IMR-90 (cell line): ENCODE measurements at regions not wholly inside any gene's neighbourhood (a gene's known extent, or its start where the extent isn't known, plus 50 kb on each side); places are given as distances from the start of the nearest gene placed in this dataset.

ENCODE experiments used
- BHLHE40 ChIP-seq: fragments of 150-350 bp; IDR thresholded peaks from 2 replicates; pipeline ENCODE4 v1.6.1; 2016; ENCODE audit warnings: mild to moderate bottlenecking, low read depth, low read length
- CEBPB ChIP-seq: IDR thresholded peaks from 2 replicates; pipeline ENCODE4 v1.6.1; 2012; ENCODE audit warnings: low read depth, low read length, improper control_type of control experiment
- CHD1 ChIP-seq: IDR thresholded peaks from 2 replicates; pipeline ENCODE4 v1.6.1; 2012; ENCODE audit warnings: low read depth, low read length, improper control_type of control experiment
- FOS ChIP-seq: fragments of 150-350 bp; IDR thresholded peaks from 2 replicates; pipeline ENCODE4 v1.6.1; 2016; ENCODE audit warnings: low read depth, low read length
- MAFK ChIP-seq: IDR thresholded peaks from 2 replicates; pipeline ENCODE4 v1.6.1; 2012; ENCODE audit warnings: low read depth, low read length, improper control_type of control experiment
- MAZ ChIP-seq: IDR thresholded peaks from 2 replicates; pipeline ENCODE4 v1.6.1; 2012; ENCODE audit warnings: low read depth, mild to moderate bottlenecking, low read length, improper control_type of control experiment, moderate library complexity, borderline replicate concordance
- MXI1 ChIP-seq: IDR thresholded peaks from 2 replicates; pipeline ENCODE4 v1.6.1; 2012; ENCODE audit warnings: low read depth, mild to moderate bottlenecking, low read length, moderate library complexity, borderline replicate concordance
- NFE2L2 ChIP-seq: fragments of 150-350 bp; IDR thresholded peaks from 2 replicates; pipeline ENCODE4 v1.6.1; 2016; ENCODE audit warnings: low read depth, mild to moderate bottlenecking, low read length
- POLR2A ChIP-seq: IDR thresholded peaks from 2 replicates; pipeline ENCODE4 v1.6.1; 2012; ENCODE audit warnings: mild to moderate bottlenecking, low read depth, low read length
- RAD21 ChIP-seq: IDR thresholded peaks from 2 replicates; pipeline ENCODE4 v1.6.1; 2012; ENCODE audit warnings: low read length, improper control_type of control experiment
- RFX5 ChIP-seq: IDR thresholded peaks from 2 replicates; pipeline ENCODE4 v1.8.0; 2012; ENCODE audit warnings: low read depth, mild to moderate bottlenecking, low read length, moderate library complexity
- TF ChIP-seq, protein P1 (sequence below): conservative IDR thresholded peaks from 2 replicates; pipeline ENCODE4 v1.5.1; 2012; ENCODE audit warnings: mild to moderate bottlenecking, low read depth, low read length, improper control_type of control experiment
- TF ChIP-seq, protein P2 (sequence below): fragments of 150-350 bp; IDR thresholded peaks from 2 replicates; pipeline ENCODE4 v1.6.1; 2017; ENCODE audit warnings: mild to moderate bottlenecking, antibody characterized with exemption, low read length, low read depth

DNA sequence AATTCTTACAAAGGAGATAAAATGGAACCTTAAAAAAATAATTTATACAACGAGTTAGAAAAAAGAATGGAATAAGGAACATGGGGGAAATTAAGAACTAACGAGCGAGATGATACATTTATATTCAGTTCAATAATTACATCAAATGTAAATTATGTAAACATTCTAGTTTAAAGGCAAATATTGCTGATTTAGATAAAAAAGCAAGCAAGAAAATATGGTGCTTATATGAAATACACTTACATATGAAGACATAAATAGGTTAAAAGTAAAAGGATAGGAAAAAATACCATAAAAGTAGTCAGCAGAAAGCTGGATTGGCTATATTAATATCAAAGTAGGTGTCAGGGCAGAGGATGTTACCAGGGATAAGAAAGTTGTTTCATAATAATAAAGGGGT is 127.0 kb upstream of the AHR start:
- TF ChIP-seq, protein P1, sequence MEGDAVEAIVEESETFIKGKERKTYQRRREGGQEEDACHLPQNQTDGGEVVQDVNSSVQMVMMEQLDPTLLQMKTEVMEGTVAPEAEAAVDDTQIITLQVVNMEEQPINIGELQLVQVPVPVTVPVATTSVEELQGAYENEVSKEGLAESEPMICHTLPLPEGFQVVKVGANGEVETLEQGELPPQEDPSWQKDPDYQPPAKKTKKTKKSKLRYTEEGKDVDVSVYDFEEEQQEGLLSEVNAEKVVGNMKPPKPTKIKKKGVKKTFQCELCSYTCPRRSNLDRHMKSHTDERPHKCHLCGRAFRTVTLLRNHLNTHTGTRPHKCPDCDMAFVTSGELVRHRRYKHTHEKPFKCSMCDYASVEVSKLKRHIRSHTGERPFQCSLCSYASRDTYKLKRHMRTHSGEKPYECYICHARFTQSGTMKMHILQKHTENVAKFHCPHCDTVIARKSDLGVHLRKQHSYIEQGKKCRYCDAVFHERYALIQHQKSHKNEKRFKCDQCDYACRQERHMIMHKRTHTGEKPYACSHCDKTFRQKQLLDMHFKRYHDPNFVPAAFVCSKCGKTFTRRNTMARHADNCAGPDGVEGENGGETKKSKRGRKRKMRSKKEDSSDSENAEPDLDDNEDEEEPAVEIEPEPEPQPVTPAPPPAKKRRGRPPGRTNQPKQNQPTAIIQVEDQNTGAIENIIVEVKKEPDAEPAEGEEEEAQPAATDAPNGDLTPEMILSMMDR: no peak
- no peak for TF ChIP-seq MXI1
- no peak for TF ChIP-seq POLR2A
- TF ChIP-seq MAZ: no peak
- TF ChIP-seq CEBPB: no peak
- no peak for TF ChIP-seq CHD1
- no peak for TF ChIP-seq RFX5
- TF ChIP-seq FOS: no peak
- no peak for TF ChIP-seq BHLHE40
- TF ChIP-seq MAFK: no peak
- no peak for TF ChIP-seq RAD21
- TF ChIP-seq, protein P2, sequence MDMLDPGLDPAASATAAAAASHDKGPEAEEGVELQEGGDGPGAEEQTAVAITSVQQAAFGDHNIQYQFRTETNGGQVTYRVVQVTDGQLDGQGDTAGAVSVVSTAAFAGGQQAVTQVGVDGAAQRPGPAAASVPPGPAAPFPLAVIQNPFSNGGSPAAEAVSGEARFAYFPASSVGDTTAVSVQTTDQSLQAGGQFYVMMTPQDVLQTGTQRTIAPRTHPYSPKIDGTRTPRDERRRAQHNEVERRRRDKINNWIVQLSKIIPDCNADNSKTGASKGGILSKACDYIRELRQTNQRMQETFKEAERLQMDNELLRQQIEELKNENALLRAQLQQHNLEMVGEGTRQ: no peak
- no peak for TF ChIP-seq NFE2L2
